ENCODE measurements at regions not wholly inside any gene's neighbourhood (a gene's known extent, or its start where the extent isn't known, plus 50 kb on each side); places are given as distances from the start of the nearest gene placed in this dataset.
"Not testable (repeated sequence)": the region's sequence is repeated elsewhere in the genome, so short reads cannot be mapped to it uniquely, and the experiment has no call there.

DNA sequence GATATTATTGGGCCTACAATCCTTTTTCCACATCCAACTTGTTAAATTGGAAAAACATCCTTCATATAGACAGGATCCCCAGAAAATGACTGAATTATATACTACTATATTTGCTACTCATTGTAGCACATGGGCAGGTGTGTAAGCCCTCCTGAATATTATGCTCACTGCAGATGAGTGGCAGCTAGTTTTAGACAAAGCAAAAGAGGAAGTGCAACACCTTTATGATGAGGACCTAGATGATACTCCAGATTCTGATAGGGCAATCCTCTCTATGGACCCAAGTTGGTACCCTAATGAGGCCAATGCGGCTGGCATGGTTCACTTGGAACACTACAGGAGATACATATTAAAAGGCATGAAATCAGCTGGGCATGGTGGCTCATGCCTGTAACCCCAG lies 119.1 kb upstream of the PLCL2 start:
- no peak overlapping the region for H3K4me3 ChIP-seq (replicated peaks; ENCODE audit: low read depth, low read length)
- DNase-seq (ENCODE audit: extremely low read depth, low read depth) = no peak
- TF ChIP-seq, protein P1, sequence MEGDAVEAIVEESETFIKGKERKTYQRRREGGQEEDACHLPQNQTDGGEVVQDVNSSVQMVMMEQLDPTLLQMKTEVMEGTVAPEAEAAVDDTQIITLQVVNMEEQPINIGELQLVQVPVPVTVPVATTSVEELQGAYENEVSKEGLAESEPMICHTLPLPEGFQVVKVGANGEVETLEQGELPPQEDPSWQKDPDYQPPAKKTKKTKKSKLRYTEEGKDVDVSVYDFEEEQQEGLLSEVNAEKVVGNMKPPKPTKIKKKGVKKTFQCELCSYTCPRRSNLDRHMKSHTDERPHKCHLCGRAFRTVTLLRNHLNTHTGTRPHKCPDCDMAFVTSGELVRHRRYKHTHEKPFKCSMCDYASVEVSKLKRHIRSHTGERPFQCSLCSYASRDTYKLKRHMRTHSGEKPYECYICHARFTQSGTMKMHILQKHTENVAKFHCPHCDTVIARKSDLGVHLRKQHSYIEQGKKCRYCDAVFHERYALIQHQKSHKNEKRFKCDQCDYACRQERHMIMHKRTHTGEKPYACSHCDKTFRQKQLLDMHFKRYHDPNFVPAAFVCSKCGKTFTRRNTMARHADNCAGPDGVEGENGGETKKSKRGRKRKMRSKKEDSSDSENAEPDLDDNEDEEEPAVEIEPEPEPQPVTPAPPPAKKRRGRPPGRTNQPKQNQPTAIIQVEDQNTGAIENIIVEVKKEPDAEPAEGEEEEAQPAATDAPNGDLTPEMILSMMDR (IDR thresholded peaks at IDR 0.05; ENCODE audit: low read depth, low read length, missing control alignments) = no peak

DNA sequence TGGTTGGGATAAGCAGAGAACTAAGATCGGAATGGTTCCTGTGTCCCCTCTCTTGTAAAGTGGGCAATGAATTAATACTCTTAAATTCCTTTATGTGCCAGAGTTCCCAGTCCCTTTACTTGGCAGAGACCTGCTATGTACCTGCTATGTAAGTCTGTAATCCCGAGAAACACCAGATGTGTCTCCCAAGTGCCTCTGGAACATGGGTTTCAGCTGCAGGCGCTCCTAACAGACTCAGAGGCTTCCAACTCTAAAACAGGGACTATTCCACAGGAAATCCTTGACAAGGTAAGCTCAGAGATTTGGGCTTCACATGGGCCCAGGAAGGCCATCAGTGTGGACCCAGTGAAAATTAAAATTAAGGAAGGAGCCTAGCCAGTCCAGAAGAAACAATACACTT lies 117.7 kb upstream of the PLCL2 start:
- no peak for DNase-seq (ENCODE audit: extremely low read depth, low read depth)
- TF ChIP-seq, protein P1 (IDR thresholded peaks at IDR 0.05; ENCODE audit: low read depth, low read length, missing control alignments) = no peak
- no peak overlapping the region for H3K4me3 ChIP-seq (replicated peaks; ENCODE audit: low read depth, low read length)

DNA sequence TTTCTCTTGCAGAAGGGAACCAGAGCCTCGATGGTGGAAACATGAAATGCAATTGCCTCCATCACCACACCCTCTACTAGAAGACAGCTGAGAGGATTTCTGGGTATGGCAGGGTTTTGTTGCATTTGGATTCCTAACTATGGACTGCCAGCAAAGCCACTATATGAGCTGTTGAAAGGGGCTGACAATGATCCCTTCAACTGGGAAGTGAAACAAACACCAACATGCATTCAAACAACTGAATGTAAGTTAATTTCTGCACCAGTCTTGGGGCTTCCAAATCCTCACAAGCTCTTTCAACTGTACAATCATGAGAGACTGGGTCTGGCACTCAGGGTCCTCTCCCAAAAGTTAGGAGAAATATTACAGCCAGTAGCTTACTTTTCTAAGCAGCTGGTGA lies 116.7 kb upstream of the PLCL2 start:
- H3K4me3 ChIP-seq (replicated peaks; ENCODE audit: low read depth, low read length) = no peak overlapping the region
- no peak for DNase-seq (ENCODE audit: extremely low read depth, low read depth)
- TF ChIP-seq, protein P1 (IDR thresholded peaks at IDR 0.05; ENCODE audit: low read depth, low read length, missing control alignments) = no peak

DNA sequence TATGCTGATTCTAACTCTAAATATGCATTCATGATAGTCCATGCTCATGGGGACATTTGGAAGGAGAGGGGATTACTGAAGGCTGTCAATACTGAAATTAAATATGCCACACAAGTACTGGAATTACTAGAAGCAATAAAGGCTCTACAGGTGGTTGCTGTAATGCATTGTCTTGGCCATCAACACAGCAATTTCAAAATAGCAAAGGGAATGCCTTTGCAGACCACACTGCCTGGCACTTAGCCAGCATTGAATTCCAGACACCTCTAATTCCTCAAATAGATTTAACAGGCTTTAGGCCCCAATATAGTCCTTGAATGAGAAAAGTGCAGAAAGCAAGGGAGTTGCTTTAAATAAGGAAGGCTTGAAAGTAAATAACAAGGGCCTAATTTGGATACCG lies 115.8 kb upstream of the PLCL2 start:
- DNase-seq (ENCODE audit: extremely low read depth, low read depth) = no peak
- no peak overlapping the region for H3K4me3 ChIP-seq (replicated peaks; ENCODE audit: low read depth, low read length)
- TF ChIP-seq, protein P1 (IDR thresholded peaks at IDR 0.05; ENCODE audit: low read depth, low read length, missing control alignments) = no peak

DNA sequence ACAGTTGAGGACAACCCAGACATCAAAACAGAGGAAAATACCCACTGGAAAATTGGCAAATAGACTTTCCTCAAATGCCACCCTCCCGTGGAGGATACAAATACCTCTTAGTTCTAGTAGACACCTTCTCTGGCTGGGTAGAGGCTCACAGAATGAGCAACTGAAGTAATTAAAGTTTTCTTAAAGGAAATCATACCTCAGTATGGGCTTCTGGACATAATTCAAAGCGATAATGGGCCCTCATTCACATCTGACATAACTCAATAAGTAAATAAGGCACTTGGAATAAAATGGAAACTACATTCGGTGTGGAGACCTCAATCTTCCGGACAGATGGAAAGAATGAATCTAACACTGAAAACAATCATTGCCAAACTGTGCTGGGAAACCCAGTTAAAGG lies 115.2 kb upstream of the PLCL2 start:
- H3K4me3 ChIP-seq (replicated peaks; ENCODE audit: low read depth, low read length) = no peak overlapping the region
- no peak for DNase-seq (ENCODE audit: extremely low read depth, low read depth)
- TF ChIP-seq, protein P1 (IDR thresholded peaks at IDR 0.05; ENCODE audit: low read depth, low read length, missing control alignments) = no peak

DNA sequence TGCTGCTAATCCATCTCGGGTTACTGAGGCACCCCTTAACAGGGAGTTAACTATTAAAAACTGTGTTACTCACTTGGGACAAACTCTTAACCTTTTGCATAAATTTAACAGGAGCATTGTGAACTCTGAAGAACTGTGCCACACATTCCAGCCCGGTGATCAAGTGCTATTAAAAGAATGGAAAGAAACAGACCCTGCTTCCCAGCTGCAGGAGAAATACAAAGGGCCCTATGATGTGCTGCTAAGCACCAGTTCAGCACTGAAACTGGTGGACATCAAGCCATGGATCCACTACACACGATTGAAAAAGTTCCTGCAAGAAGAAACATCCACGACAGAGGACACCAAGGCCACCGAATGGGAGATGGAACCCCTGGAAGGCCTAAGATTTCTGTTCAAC lies 114.7 kb upstream of the PLCL2 start:
- TF ChIP-seq, protein P1 (IDR thresholded peaks at IDR 0.05; ENCODE audit: low read depth, low read length, missing control alignments) = no peak
- H3K4me3 ChIP-seq (replicated peaks; ENCODE audit: low read depth, low read length) = no peak overlapping the region
- no peak for DNase-seq (ENCODE audit: extremely low read depth, low read depth)

DNA sequence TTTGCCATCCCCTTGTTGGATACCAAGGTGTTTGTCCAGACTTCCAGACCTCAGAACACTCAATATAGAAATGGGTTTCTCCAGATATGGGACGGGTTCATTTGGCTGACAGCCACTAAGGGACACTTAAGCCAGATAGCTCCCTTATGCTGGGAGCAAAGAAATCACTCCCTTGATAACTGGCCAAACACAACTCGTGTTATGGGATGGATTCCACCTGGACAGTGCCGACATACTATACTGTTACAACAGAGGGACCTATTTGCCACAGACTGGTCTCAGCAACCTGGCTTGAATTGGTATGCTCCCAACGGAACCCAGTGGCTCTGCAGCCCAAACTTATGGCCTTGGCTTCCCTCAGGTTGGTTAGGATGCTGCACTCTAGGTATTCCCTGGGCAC lies 114.0 kb upstream of the PLCL2 start:
- H3K4me3 ChIP-seq (replicated peaks; ENCODE audit: low read depth, low read length) = no peak overlapping the region
- TF ChIP-seq, protein P1 (IDR thresholded peaks at IDR 0.05; ENCODE audit: low read depth, low read length, missing control alignments) = no peak
- DNase-seq (ENCODE audit: extremely low read depth, low read depth) = no peak

DNA sequence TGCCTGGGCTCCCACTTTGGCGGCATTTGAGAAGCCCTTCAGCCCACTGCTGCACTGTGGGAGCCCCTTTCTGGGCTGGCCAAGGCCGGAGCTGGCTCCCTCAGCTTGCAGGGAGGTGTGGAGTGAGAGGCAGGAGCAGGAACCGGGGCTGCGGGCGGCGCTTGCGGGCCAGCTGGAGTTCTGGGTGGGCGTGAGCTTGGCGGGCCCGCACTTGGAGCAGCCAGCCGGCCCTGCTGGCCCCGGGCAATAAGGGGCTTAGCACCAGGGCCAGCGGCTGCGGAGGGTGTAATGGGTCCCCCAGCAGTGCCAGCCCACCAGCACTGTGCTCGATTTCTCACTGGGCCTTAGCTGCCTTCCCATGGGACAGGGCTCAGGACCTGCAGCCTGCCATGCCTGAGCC lies 111.2 kb upstream of the PLCL2 start:
- DNase-seq (ENCODE audit: extremely low read depth, low read depth); H3K4me3 ChIP-seq (replicated peaks; ENCODE audit: low read depth, low read length): not testable (repeated sequence)

DNA sequence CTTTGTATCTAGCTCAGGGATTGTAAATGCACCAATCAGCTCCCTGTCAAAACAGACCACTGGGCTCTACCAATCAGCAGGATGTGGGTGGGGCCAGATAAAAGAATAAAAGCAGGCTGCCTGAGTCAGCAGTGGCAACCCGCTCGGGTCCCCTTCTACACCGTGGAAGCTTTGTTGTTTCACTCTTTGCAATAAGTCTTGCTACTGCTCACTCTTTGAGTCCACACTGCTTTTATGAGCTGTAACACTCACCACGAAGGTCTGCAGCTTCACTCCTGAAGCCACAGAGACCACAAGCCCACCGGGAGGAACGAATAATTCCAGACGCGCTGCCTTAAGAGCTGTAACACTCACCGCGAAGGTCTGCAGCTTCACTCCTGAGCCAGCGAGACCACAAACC lies 110.2 kb upstream of the PLCL2 start:
- not testable (repeated sequence) for DNase-seq (ENCODE audit: extremely low read depth, low read depth); H3K4me3 ChIP-seq (replicated peaks; ENCODE audit: low read depth, low read length)
